NB4 (cell line): ENCODE measurements at regions not wholly inside any gene's neighbourhood (a gene's known extent, or its start where the extent isn't known, plus 50 kb on each side); places are given as distances from the start of the nearest gene placed in this dataset.

ENCODE experiments used
- DNase-seq: peaks from one replicate; pipeline ENCODE4 v3.0.0; 2010; ENCODE audit warnings: low read depth
- H3K4me3 ChIP-seq: one replicate; pipeline ENCODE4 v1.5.1; 2011; ENCODE audit warnings: mild to moderate bottlenecking, low read depth, low read length, moderate library complexity
- MAX ChIP-seq: IDR thresholded peaks from 2 replicates; pipeline ENCODE4 v1.6.1; 2011; ENCODE audit warnings: low read depth, low read length
- MYC ChIP-seq: IDR thresholded peaks from 2 replicates; pipeline ENCODE4 v1.6.1; 2011; ENCODE audit warnings: low read depth, low read length
- POLR2A ChIP-seq: IDR thresholded peaks from 2 replicates; pipeline ENCODE4 v1.6.1; 2011; ENCODE audit warnings: mild to moderate bottlenecking; ENCODE audit not compliant: insufficient read length; ENCODE audit errors: extremely low read depth
- TF ChIP-seq, protein P1 (sequence below): IDR thresholded peaks from one replicate; pipeline ENCODE4 v1.5.1; 2012; ENCODE audit warnings: low read depth, low read length

DNA sequence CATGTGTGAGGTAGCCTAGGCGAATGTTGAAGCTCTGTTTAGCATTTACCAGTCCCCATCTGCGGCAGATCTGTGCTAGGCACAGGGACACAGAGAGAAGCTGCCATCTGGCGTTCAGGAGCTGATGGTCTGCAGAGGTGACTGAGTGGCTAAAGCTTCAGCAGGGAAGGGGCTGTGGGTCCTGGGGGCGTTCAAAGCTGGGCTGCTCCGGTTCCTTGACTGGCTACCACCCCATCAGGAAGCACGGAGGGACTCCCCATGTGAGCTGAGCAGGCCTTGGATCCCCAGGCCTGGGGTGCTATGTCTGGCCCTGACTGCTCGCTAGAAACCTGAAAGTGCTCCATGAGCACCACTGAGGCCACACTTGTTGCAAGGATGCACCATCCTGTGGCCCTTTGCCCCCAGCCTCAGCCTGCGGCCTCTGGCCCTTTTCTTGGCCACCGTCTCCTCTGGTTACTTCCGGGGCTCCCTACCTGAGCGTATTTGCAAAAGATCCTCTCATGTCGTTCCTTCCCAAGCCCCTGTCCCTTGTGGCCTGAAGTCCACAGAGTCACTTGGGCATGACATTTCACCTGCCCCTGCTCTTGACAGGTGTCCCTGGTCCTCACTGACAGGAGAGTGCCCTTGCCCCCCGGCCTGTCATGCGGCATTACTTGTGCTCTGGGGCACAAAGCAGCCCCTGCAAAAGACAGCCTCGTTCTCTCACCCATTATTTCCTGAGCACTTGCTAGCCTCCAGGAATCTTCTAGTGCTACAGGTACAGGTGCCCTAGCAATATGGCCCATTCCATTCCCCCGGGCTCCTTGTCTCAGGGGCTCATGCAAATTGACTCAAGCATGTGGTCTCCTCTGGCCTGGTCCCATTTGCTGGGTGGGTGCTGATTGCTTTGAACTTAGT lies 108.1 kb downstream of the GLRX3 start:
- DNase-seq = no peak
- no peak overlapping the region for H3K4me3 ChIP-seq
- TF ChIP-seq, protein P1, sequence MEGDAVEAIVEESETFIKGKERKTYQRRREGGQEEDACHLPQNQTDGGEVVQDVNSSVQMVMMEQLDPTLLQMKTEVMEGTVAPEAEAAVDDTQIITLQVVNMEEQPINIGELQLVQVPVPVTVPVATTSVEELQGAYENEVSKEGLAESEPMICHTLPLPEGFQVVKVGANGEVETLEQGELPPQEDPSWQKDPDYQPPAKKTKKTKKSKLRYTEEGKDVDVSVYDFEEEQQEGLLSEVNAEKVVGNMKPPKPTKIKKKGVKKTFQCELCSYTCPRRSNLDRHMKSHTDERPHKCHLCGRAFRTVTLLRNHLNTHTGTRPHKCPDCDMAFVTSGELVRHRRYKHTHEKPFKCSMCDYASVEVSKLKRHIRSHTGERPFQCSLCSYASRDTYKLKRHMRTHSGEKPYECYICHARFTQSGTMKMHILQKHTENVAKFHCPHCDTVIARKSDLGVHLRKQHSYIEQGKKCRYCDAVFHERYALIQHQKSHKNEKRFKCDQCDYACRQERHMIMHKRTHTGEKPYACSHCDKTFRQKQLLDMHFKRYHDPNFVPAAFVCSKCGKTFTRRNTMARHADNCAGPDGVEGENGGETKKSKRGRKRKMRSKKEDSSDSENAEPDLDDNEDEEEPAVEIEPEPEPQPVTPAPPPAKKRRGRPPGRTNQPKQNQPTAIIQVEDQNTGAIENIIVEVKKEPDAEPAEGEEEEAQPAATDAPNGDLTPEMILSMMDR = no peak
- no peak for TF ChIP-seq MAX
- TF ChIP-seq MYC = no peak
- no peak for TF ChIP-seq POLR2A

DNA sequence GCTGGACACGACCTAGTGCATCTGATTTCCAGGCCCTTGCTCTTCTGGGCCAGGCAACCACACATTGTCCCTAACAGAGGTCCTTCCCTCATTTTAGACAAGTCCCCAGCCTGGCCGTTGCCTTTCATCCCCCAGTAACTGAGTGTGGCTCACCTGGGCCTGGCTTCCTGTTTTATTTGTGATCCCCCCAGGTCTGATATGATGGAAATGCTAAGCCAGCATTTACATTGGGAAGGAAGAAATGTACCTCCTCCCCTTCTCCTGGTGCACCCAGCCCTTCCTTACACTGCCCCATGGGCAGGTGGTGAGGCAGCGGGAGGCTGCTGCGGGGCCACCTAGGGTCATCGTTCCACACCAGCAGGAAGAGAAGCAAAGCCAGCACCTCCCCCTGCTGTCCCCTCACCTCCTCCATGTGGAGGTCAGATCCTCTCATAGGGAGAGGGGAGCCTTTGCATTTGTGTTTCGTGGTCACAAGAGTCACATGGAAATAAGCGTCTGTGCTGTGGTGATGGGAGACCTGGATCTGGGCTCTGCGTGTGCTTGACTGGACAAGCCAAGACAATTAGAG lies 108.8 kb downstream of the GLRX3 start:
- TF ChIP-seq MYC (no peak), POLR2A (no peak), MAX (no peak)
- TF ChIP-seq, protein P1 = no peak
- no peak for DNase-seq
- H3K4me3 ChIP-seq = no peak overlapping the region

DNA sequence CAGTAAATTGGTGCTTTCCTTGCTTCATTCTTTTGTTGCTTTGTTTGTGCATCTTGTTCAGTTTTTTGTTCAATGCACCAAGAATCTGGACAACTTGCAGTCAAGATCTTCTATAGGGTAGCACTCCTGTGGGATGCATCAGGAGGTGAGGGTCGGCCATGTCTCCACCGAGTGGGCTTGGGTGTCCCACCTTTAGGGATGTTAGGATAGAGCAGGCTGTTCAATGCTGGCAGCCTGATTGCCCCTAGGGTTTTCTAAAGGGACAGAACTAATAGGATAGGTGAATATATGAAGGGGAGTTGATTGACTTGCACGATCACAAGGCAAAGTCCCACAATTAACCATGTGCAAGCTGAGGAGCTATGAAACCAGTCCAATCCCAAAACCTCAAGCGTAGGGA lies 109.9 kb downstream of the GLRX3 start:
- no peak overlapping the region for H3K4me3 ChIP-seq
- no peak for DNase-seq
- TF ChIP-seq MYC = no peak
- TF ChIP-seq MAX = no peak
- TF ChIP-seq, protein P1 = no peak
- no peak for TF ChIP-seq POLR2A

DNA sequence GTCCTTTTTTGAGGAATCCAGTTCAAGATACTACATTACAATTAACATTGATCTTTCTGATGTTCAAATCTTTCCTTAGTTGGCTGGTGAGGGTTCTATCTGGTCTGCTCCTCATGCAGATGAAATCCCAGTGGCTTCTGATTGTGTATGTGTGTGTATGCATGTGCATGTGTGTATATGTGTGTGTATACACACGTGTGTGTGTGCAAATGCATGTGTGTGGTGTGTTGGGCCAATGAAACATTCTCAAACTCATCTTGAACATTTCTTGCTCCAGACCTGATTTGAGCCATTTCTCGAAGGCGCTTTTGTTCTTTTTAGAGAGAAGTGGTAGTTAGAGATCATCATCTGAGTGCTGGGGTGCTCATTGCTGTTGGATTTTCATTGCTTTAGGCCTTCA lies 113.9 kb downstream of the GLRX3 start:
- TF ChIP-seq MYC (no peak), MAX (no peak), POLR2A (no peak)
- TF ChIP-seq, protein P1 = no peak

DNA sequence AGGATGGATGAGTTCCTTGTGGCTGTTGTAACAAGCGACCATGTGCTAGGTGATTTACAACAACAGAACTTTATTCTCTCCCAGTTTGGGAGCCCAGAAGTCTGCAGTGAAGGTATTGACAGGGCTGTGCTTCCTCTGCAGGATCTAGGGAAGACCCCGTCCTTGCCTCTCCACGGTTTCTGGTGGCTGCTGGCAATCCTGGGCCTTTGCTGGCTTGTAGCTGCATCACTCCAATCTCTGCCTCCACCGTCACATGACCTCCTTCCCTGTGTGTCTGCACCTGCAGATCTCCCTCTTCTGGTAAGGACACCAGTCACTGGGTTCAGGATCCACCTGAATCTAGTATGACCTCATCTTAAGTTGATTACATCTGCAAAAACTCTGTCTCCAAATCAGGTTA lies 115.6 kb downstream of the GLRX3 start:
- TF ChIP-seq MYC = no peak
- TF ChIP-seq, protein P1 = no peak
- TF ChIP-seq POLR2A = no peak
- TF ChIP-seq MAX = no peak
- no peak for DNase-seq

More for the DNA sequence above, 113.9 kb downstream of the GLRX3 start:
- no peak for DNase-seq
- H3K4me3 ChIP-seq = no peak overlapping the region

More for the DNA sequence above, 115.6 kb downstream of the GLRX3 start:
- H3K4me3 ChIP-seq = no peak overlapping the region
